Mesothelial cell of epicardium (in vitro differentiated cells): ENCODE measurements at regions not wholly inside any gene's neighbourhood (a gene's known extent, or its start where the extent isn't known, plus 50 kb on each side); places are given as distances from the start of the nearest gene placed in this dataset.

Experiments used
- DNase-seq, 2 experiments: peaks; one replicate each; pipeline ENCODE4 v3.0.0; 2021; ENCODE audit warnings: low spot score in 2 of 2; ENCODE audit not compliant: unreplicated experiment in 2 of 2
- H3K27ac Mint-ChIP-seq: 2 replicates; pipeline ENCODE4 v1.8.0; 2021; ENCODE audit warnings: mixed read lengths
- H3K27me3 Mint-ChIP-seq: 2 replicates; pipeline ENCODE4 v1.8.0; 2021; ENCODE audit warnings: low read depth, mixed read lengths
- H3K36me3 Mint-ChIP-seq: 2 replicates; pipeline ENCODE4 v1.8.0; 2021; ENCODE audit warnings: mixed read lengths
- H3K4me1 Mint-ChIP-seq: 2 replicates; pipeline ENCODE4 v1.8.0; 2021; ENCODE audit warnings: mixed read lengths
- H3K4me3 Mint-ChIP-seq: 2 replicates; pipeline ENCODE4 v1.8.0; 2021; ENCODE audit warnings: mild to moderate bottlenecking, moderate library complexity, mixed read lengths
- H3K9me3 Mint-ChIP-seq: 2 replicates; pipeline ENCODE4 v1.8.0; 2021; ENCODE audit warnings: mixed read lengths
- CTCF ChIP-seq: fragments of 200-600 bp; sonication (generic); IDR thresholded peaks from one replicate; pipeline ENCODE4 v1.5.0; 2021; ENCODE audit warnings: antibody characterized with exemption; ENCODE audit not compliant: unreplicated experiment

- Mint-ChIP-seq H3K27me3 (no peaks in the 10 kb centered on the region), H3K9me3 (no peaks in the 10 kb centered on the region), H3K4me3 (no peak overlapping the region), H3K36me3 (peaks cover 2% of the 10 kb centered on the region), H3K27ac (no peak overlapping the region), H3K4me1 (peaks cover 16% of the 10 kb centered on the region)
- TF ChIP-seq CTCF, result peak; percentile 35
- DNase-seq, result no peak
These were observed 325.7 kb downstream of the PCDH7 start for GRCh38 chr4:31045724-31046318.

- Mint-ChIP-seq H3K27ac (no peak overlapping the region), H3K9me3 (no peaks in the 10 kb centered on the region), H3K4me1 (peaks cover 6% of the 10 kb centered on the region), H3K4me3 (no peak overlapping the region), H3K36me3 (peaks cover under 1% of the 10 kb centered on the region), H3K27me3 (no peaks in the 10 kb centered on the region)
- DNase-seq, result no peak
- no peak for TF ChIP-seq CTCF
These were observed 331.0 kb downstream of the PCDH7 start for GRCh38 chr4:31051151-31051550.

- Mint-ChIP-seq H3K9me3 (no peaks in the 10 kb centered on the region), H3K4me1 (peaks cover 6% of the 10 kb centered on the region), H3K27ac (no peak overlapping the region), H3K36me3 (peaks cover 2% of the 10 kb centered on the region), H3K4me3 (no peak overlapping the region), H3K27me3 (no peaks in the 10 kb centered on the region)
- no peak for DNase-seq
- TF ChIP-seq CTCF, result no peak
These were observed 331.4 kb downstream of the PCDH7 start for GRCh38 chr4:31051565-31051964.

GRCh38 chr4:31052519-31052918, 332.4 kb downstream of the PCDH7 start:
- Mint-ChIP-seq H3K27ac (no peak overlapping the region), H3K27me3 (no peaks in the 10 kb centered on the region), H3K36me3 (peaks cover 2% of the 10 kb centered on the region), H3K4me3 (no peak overlapping the region), H3K4me1 (peaks cover 6% of the 10 kb centered on the region), H3K9me3 (no peaks in the 10 kb centered on the region)
- DNase-seq, result no peak
- TF ChIP-seq CTCF, result no peak

- no peak for TF ChIP-seq CTCF
- H3K27me3 Mint-ChIP-seq, result no peaks in the 10 kb centered on the region
- no peak for DNase-seq
- peaks cover 2% of the 10 kb centered on the region for H3K36me3 Mint-ChIP-seq
- no peaks in the 10 kb centered on the region for H3K9me3 Mint-ChIP-seq
- H3K4me1 Mint-ChIP-seq, result peaks cover 6% of the 10 kb centered on the region
- no peak overlapping the region for H3K4me3 Mint-ChIP-seq
- H3K27ac Mint-ChIP-seq, result no peak overlapping the region
These were observed 333.3 kb downstream of the PCDH7 start for GRCh38 chr4:31053451-31053850.

GRCh38 chr4:31054295-31054694, 334.1 kb downstream of the PCDH7 start:
- H3K27me3 Mint-ChIP-seq, result no peaks in the 10 kb centered on the region
- peaks cover 2% of the 10 kb centered on the region for H3K36me3 Mint-ChIP-seq
- H3K4me3 Mint-ChIP-seq, result no peak overlapping the region
- peaks cover 6% of the 10 kb centered on the region for H3K4me1 Mint-ChIP-seq
- no peak for DNase-seq
- H3K27ac Mint-ChIP-seq, result no peak overlapping the region
- no peaks in the 10 kb centered on the region for H3K9me3 Mint-ChIP-seq
- TF ChIP-seq CTCF, result no peak
